HepG2 (cell line): ENCODE measurements at regions not wholly inside any gene's neighbourhood (a gene's known extent, or its start where the extent isn't known, plus 50 kb on each side); places are given as distances from the start of the nearest gene placed in this dataset.

Source experiments
- ATAC-seq: fragments of 200-7000 bp; cut with Tn5 transposase; 3 replicates; pipeline ENCODE4 v1.9.1; 2020; ENCODE audit warnings: mild to moderate bottlenecking, moderate library complexity
- BruUV-seq: library from RNA; stranded (reverse); fragments of 400-500 nt; replicated peaks from 2 replicates; lab custom pipeline; 2021; lab: Mats Ljungman, UMichigan
- CTCF ChIA-PET: fragments of 300-600 bp; formaldehyde crosslinking; extraction: SDS; loops from one replicate; lab custom pipeline; 2021; ENCODE audit warnings: low total read pairs, inconsistent platforms, low intra/inter-chr PET ratio; lab: Yijun Ruan, JAX
- POLR2A ChIA-PET: fragments of 350-600 bp; sonication (Branson Sonifier 250); formaldehyde crosslinking; loops from one replicate; lab custom pipeline; 2020; ENCODE audit warnings: antibody characterized with exemption, inconsistent platforms; lab: Yijun Ruan, JAX
- DNase-seq: peaks from one replicate; pipeline ENCODE4 v3.0.0-alpha.2; 2015; ENCODE audit warnings: low spot score
- FAIRE-seq: peaks from 3 replicates; lab custom pipeline; 2011; peaks lifted over from hg19 to GRCh38; lab: Jason Lieb, UNC
- H2AFZ ChIP-seq: one replicate; pipeline ENCODE4 v1.6.1; 2011; ENCODE audit warnings: low read length, inconsistent platforms
- H3K27ac ChIP-seq: fragments of 300-600 bp; 3 replicates; pipeline ENCODE4 v1.8.0; 2011; ENCODE audit warnings: mixed run types, mild to moderate bottlenecking, mixed read lengths, low read length, inconsistent platforms; ENCODE audit not compliant: insufficient read depth; ENCODE audit errors: extremely low read length
- H3K27me3 ChIP-seq, 2 experiments: fragments of 200-600 bp in 1 of 2; 2 replicates in 1 of 2; 3 replicates in 1 of 2; pipeline versions ENCODE4 v1.6.0 to v1.8.0; 2011; ENCODE audit warnings: low read length in 2 of 2, mild to moderate bottlenecking in 2 of 2, moderate library complexity in 2 of 2, inconsistent platforms in 1 of 2; ENCODE audit not compliant: insufficient read depth in 2 of 2, control insufficient read depth in 1 of 2
- H3K36me3 ChIP-seq, 2 experiments: fragments of 200-600 bp in 1 of 2; replicated peaks in 1 of 2; 2 replicates in 1 of 2; 3 replicates in 1 of 2; pipeline versions ENCODE4 v1.5.1 to v1.8.0; 2011; ENCODE audit warnings: low read length in 2 of 2, inconsistent platforms in 1 of 2; ENCODE audit not compliant: insufficient read depth in 2 of 2, control insufficient read depth in 1 of 2
- H3K4me1 ChIP-seq: 2 replicates; pipeline ENCODE4 v1.5.1; 2012; ENCODE audit warnings: low read length, inconsistent platforms; ENCODE audit not compliant: insufficient read depth
- H3K4me2 ChIP-seq: 2 replicates; pipeline ENCODE4 v1.6.0; 2011; ENCODE audit warnings: low read depth, low read length, inconsistent platforms
- H3K4me3 ChIP-seq, 3 experiments: fragments of 200-600 bp in 1 of 3; sonication (generic), shearing (Covaris generic) in 1 of 3; replicated peaks in 1 of 3; 2 replicates each; pipeline ENCODE4 v1.5.1; 2011 to 2016; ENCODE audit warnings: low read length in 3 of 3, inconsistent platforms in 2 of 3, low read depth in 2 of 3, mild to moderate bottlenecking in 2 of 3, control low read depth in 1 of 3, mixed read lengths in 1 of 3; ENCODE audit not compliant: insufficient read depth in 1 of 3
- H3K79me2 ChIP-seq: one replicate; pipeline ENCODE4 v1.6.1; 2011; ENCODE audit warnings: low read length, inconsistent platforms; ENCODE audit not compliant: insufficient read depth
- H3K9ac ChIP-seq: 2 replicates; pipeline ENCODE4 v1.6.0; 2011; ENCODE audit warnings: mild to moderate bottlenecking, low read depth, low read length, inconsistent platforms; ENCODE audit not compliant: insufficient read depth
- H3K9me3 ChIP-seq: 2 replicates; pipeline ENCODE4 v1.5.1; 2012; ENCODE audit warnings: mild to moderate bottlenecking, low read length
- H4K20me1 ChIP-seq: 2 replicates; pipeline ENCODE4 v1.6.0; 2011; ENCODE audit warnings: inconsistent platforms, mild to moderate bottlenecking, low read length, moderate library complexity; ENCODE audit not compliant: insufficient read depth
- ARHGAP35 ChIP-seq: sonication (generic); formaldehyde crosslinking; IDR thresholded peaks from 2 replicates; pipeline ENCODE4 v1.9.0; 2022; ENCODE audit warnings: mild to moderate bottlenecking, inconsistent platforms, moderate library complexity, missing genetic modification reagents, borderline replicate concordance
- HMG20A ChIP-seq: IDR thresholded peaks from 2 replicates; pipeline ENCODE4 v1.6.1; 2016; ENCODE audit warnings: borderline replicate concordance
- HNRNPLL ChIP-seq: fragments of 200-400 bp; formaldehyde crosslinking; IDR thresholded peaks from 2 replicates; pipeline ENCODE4 v1.6.1; 2017; ENCODE audit warnings: mild to moderate bottlenecking, low read depth, low read length; ENCODE audit not compliant: poor library complexity, severe bottlenecking
- NBN ChIP-seq: fragments of 450-650 bp; conservative IDR thresholded peaks from 2 replicates; pipeline ENCODE4 v1.6.1; 2017
- PRDM4 ChIP-seq: sonication (generic); formaldehyde crosslinking; IDR thresholded peaks from 2 replicates; pipeline ENCODE4 v1.9.0; 2021; ENCODE audit warnings: missing genetic modification reagents, borderline replicate concordance
- RORA ChIP-seq: sonication (generic); formaldehyde crosslinking; IDR thresholded peaks from 2 replicates; pipeline ENCODE4 v1.5.0; 2020; ENCODE audit warnings: mild to moderate bottlenecking, missing genetic modification reagents, moderate library complexity
- TEAD3 ChIP-seq: optimal IDR thresholded peaks from 2 replicates; pipeline ENCODE3; 2016; ENCODE audit warnings: borderline replicate concordance
- ZC3H13 ChIP-seq: sonication (generic); formaldehyde crosslinking; IDR thresholded peaks from 2 replicates; pipeline ENCODE4 v1.8.1; 2023; ENCODE audit warnings: mild to moderate bottlenecking, missing genetic modification reagents, moderate library complexity
- ZNF577 ChIP-seq: sonication (generic); formaldehyde crosslinking; IDR thresholded peaks from 2 replicates; pipeline ENCODE4 v1.4.0; 2020; ENCODE audit warnings: mild to moderate bottlenecking, low read depth, missing genetic modification reagents, borderline replicate concordance
- WGBS: methylation state at CpG from one replicate; pipeline ENCODE4 v1.1.6; 2017; ENCODE audit warnings: low lambda C conversion rate; 5-methylcytosine and 5-hydroxymethylcytosine counted together
- in situ Hi-C: cut with HindIII; loops from 2 replicates; pipeline ENCODE4 v1.10.0; 2017; ENCODE audit warnings: low pct_unique_long_range_greater_than_20kb; ENCODE audit not compliant: extremely low pct_ligation_motif_present
- intact Hi-C: fragments of 100-400 bp; cut with micrococcal nuclease; formaldehyde crosslinking; loops from one replicate; pipeline ENCODE4 v1.10.0; 2022; ENCODE audit not compliant: unreplicated experiment

- H2AFZ ChIP-seq: no peak overlapping the region
- no peak overlapping the region for H3K4me3 ChIP-seq
- H3K27ac ChIP-seq: no peak overlapping the region
- POLR2A ChIA-PET: no interaction called here
- FAIRE-seq: no peak
- no peak overlapping the region for H3K4me2 ChIP-seq
- TF ChIP-seq NBN (no peak), HMG20A (CRISPR knock-in tag) (no peak), ARHGAP35 (CRISPR knock-in tag) (no peak), PRDM4 (CRISPR knock-in tag) (no peak), TEAD3 (CRISPR knock-in tag) (no peak), HNRNPLL (no peak), ZNF577 (no peak), RORA (CRISPR knock-in tag) (no peak), ZC3H13 (no peak)
- intact Hi-C loops (no loop called here), in situ Hi-C loops (no loop called here)
- H3K27me3 ChIP-seq: no peaks in the 10 kb centered on the region
- 0% methylated on average over 2 of the region's 3 CpGs for WGBS
- no peak for ATAC-seq
- H3K79me2 ChIP-seq: no peaks in the 10 kb centered on the region
- H3K4me1 ChIP-seq: no peaks in the 10 kb centered on the region
- CTCF ChIA-PET: no interaction called here
- no TSS peak for BruUV-seq
- H4K20me1 ChIP-seq: no peaks in the 10 kb centered on the region
- no peak for DNase-seq
- no peaks in the 10 kb centered on the region for H3K9me3 ChIP-seq
- H3K36me3 ChIP-seq: no peaks in the 10 kb centered on the region
- no peak overlapping the region for H3K9ac ChIP-seq
Measured at GRCh38 chr4:107270614-107271013, 234.5 kb upstream of the DKK2 start.
